ENCODE measurements at regions not wholly inside any gene's neighbourhood (a gene's known extent, or its start where the extent isn't known, plus 50 kb on each side); places are given as distances from the start of the nearest gene placed in this dataset.

GRCh38 chr13:75225288-75226032 is 256.5 kb downstream of the TBC1D4 start:
- Histone ChIP-seq H3K27me3 (ENCODE audit: control insufficient read depth in 1 of 2, insufficient read depth in 2 of 2, low read length in 2 of 2) (0 out of 5 replicates have a peak, but pooled peaks cover 0 to 5% of the 10 kb centered on the region in 2 experiments), H3K79me2 (ENCODE audit: insufficient read depth, low read length) (no peaks in the 10 kb centered on the region), H4K20me1 (ENCODE audit: insufficient read depth, low read length) (no peaks in the 10 kb centered on the region; the same call in 1 of the 2 replicates), H3K4me1 (ENCODE audit: insufficient read depth, low read length) (no peaks in the 10 kb centered on the region), H3K9me3 (ENCODE audit: low read length) (no peaks in the 10 kb centered on the region), H2AFZ (ENCODE audit: low read length) (no peak overlapping the region), H3K4me3 (replicated peaks in 1 of 3; ENCODE audit: insufficient read depth in 1 of 3, low read depth in 2 of 3, low read length in 3 of 3) (no peak overlapping the region), H3K36me3 (replicated peaks in 1 of 2; ENCODE audit: control insufficient read depth in 1 of 2, insufficient read depth in 2 of 2, low read length in 2 of 2) (no peaks in the 10 kb centered on the region), H3K4me2 (ENCODE audit: low read depth, low read length) (no peak overlapping the region), H3K27ac (ENCODE audit: extremely low read length, insufficient read depth, low read length) (no peak overlapping the region), H3K9ac (ENCODE audit: insufficient read depth, low read depth, low read length) (no peak overlapping the region)
- POLR2A ChIA-PET = no interaction called here
- intact Hi-C loops (cut with micrococcal nuclease; ENCODE audit: unreplicated experiment) (no loop called here), in situ Hi-C loops (cut with HindIII; ENCODE audit: extremely low pct_ligation_motif_present, low pct_unique_long_range_greater_than_20kb) (no loop called here)
- ATAC-seq (no peak; the same call in 2 of the 3 replicates), FAIRE-seq (no peak), DNase-seq (ENCODE audit: low spot score) (no peak)
- no TSS peak for BruUV-seq (replicated peaks)
- CTCF ChIA-PET (ENCODE audit: low intra/inter-chr PET ratio, low total read pairs) = no interaction called here
- no peak for TF ChIP-seq ZNF383 (CRISPR knock-in tag; IDR thresholded peaks at IDR 0.05; ENCODE audit: borderline replicate concordance)
- no peak for TF ChIP-seq NCOR1 (IDR thresholded peaks at IDR 0.05; ENCODE audit: borderline replicate concordance, low read length)
- no peak for TF ChIP-seq ARNT (IDR thresholded peaks at IDR 0.05)
- no peak for TF ChIP-seq FOXA1 (IDR thresholded peaks at IDR 0.05)
- no peak for TF ChIP-seq FOXA1 (CRISPR knock-in tag; IDR thresholded peaks at IDR 0.05)
- no peak for TF ChIP-seq ZBTB43 (CRISPR knock-in tag; conservative IDR thresholded peaks at IDR 0.05)
- no peak for TF ChIP-seq BCL3 (CRISPR knock-in tag; IDR thresholded peaks at IDR 0.05)
- no peak for TF ChIP-seq ZNF343 (CRISPR knock-in tag; IDR thresholded peaks at IDR 0.05)
- WGBS (ENCODE audit: low lambda C conversion rate) = 14% methylated on average over 1 of the region's 1 CpG
